Prostate gland (tissue), 2 donors: ENCODE measurements at regions not wholly inside any gene's neighbourhood (a gene's known extent, or its start where the extent isn't known, plus 50 kb on each side); places are given as distances from the start of the nearest gene placed in this dataset.

Experiments used
- CTCF ChIP-seq, 4 experiments: fragments of 200-600 bp in 2 of 4; fragments of 450-650 bp in 2 of 4; sonication (generic) in 2 of 4; IDR thresholded peaks; 1 replicate in 3 of 4; 2 replicates in 1 of 4; pipeline ENCODE4 v1.5.1; 2016 to 2019; ENCODE audit warnings: antibody characterized with exemption in 4 of 4, mild to moderate bottlenecking in 2 of 4, moderate library complexity in 2 of 4
- POLR2A ChIP-seq: fragments of 450-650 bp; IDR thresholded peaks from one replicate; pipeline ENCODE4 v1.6.1; 2016; ENCODE audit warnings: antibody characterized with exemption, mild to moderate bottlenecking
- POLR2AphosphoS5 ChIP-seq: sonication (generic); formaldehyde crosslinking; IDR thresholded peaks from one replicate; pipeline ENCODE4 v1.6.1; 2017; ENCODE audit warnings: antibody characterized with exemption

- TF ChIP-seq CTCF (IDR thresholded peaks at IDR 0.05): no peak
- TF ChIP-seq POLR2AphosphoS5: no peak
- no peak for TF ChIP-seq POLR2A
These were observed 324.9 kb upstream of the COL8A1 start for GRCh38 chr3:99313485-99313884.
